ENCODE measurements at regions not wholly inside any gene's neighbourhood (a gene's known extent, or its start where the extent isn't known, plus 50 kb on each side); places are given as distances from the start of the nearest gene placed in this dataset.

DNA sequence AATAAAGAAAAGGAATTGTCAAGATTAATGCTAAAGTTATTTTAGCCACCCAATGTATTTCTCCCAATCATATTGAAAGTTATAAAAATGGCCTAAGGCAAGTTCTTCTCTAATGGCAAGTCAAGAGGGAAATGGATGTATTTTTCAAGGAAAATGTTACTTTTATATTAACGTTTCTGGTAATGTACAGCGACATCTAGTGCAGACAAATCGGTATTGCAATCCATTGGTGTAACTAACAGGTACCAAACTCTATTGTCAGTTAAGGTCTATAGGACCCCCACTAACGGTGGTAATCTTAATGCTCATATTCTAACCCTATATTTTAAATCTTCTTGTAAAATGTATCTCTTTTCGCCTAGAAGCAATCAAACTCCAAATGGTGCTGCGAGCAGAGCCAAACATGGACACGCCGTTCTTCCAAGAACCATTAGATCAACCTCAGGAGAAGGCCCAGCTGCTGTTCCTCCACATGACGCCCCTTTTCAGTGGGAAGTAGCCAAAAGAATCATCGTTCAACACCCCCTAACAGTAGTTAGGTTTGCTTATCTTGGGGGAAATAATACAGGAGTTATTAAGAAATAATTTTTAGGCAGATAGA is 98.5 kb upstream of the PABPC3 start:
- TF ChIP-seq, protein P1, sequence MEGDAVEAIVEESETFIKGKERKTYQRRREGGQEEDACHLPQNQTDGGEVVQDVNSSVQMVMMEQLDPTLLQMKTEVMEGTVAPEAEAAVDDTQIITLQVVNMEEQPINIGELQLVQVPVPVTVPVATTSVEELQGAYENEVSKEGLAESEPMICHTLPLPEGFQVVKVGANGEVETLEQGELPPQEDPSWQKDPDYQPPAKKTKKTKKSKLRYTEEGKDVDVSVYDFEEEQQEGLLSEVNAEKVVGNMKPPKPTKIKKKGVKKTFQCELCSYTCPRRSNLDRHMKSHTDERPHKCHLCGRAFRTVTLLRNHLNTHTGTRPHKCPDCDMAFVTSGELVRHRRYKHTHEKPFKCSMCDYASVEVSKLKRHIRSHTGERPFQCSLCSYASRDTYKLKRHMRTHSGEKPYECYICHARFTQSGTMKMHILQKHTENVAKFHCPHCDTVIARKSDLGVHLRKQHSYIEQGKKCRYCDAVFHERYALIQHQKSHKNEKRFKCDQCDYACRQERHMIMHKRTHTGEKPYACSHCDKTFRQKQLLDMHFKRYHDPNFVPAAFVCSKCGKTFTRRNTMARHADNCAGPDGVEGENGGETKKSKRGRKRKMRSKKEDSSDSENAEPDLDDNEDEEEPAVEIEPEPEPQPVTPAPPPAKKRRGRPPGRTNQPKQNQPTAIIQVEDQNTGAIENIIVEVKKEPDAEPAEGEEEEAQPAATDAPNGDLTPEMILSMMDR (IDR thresholded peaks at IDR 0.05; ENCODE audit: poor library complexity) = peak; percentile 76
- TF ChIP-seq EZH2 (IDR thresholded peaks at IDR 0.05; ENCODE audit: borderline replicate concordance) (no peak), EZH2phosphoT487 (IDR thresholded peaks at IDR 0.05; ENCODE audit: low read depth, severe bottlenecking, unreplicated experiment) (no peak)

All from hepatocyte (in vitro differentiated cells).